Endothelial cell (in vitro differentiated cells): ENCODE measurements at regions not wholly inside any gene's neighbourhood (a gene's known extent, or its start where the extent isn't known, plus 50 kb on each side); places are given as distances from the start of the nearest gene placed in this dataset.

ENCODE experiments used
- DNase-seq: peaks from one replicate; pipeline ENCODE4 v3.0.0; 2021; ENCODE audit warnings: low spot score
- H3K27ac Mint-ChIP-seq: one replicate; pipeline ENCODE4 v1.8.0; 2021; ENCODE audit warnings: mixed read lengths, inconsistent platforms; ENCODE audit not compliant: unreplicated experiment
- H3K27me3 Mint-ChIP-seq: one replicate; pipeline ENCODE4 v1.8.0; 2021; ENCODE audit warnings: mild to moderate bottlenecking, moderate library complexity, mixed read lengths, inconsistent platforms; ENCODE audit not compliant: unreplicated experiment
- H3K36me3 Mint-ChIP-seq: one replicate; pipeline ENCODE4 v1.8.0; 2021; ENCODE audit warnings: mild to moderate bottlenecking, low read depth, mixed read lengths, inconsistent platforms; ENCODE audit not compliant: unreplicated experiment
- H3K4me1 Mint-ChIP-seq: one replicate; pipeline ENCODE4 v1.8.0; 2021; ENCODE audit warnings: mild to moderate bottlenecking, mixed read lengths, inconsistent platforms; ENCODE audit not compliant: unreplicated experiment
- H3K4me3 Mint-ChIP-seq: one replicate; pipeline ENCODE4 v1.8.0; 2021; ENCODE audit warnings: mild to moderate bottlenecking, mixed read lengths, inconsistent platforms; ENCODE audit not compliant: unreplicated experiment
- H3K9me3 Mint-ChIP-seq: one replicate; pipeline ENCODE4 v1.8.0; 2021; ENCODE audit warnings: mixed read lengths, inconsistent platforms; ENCODE audit not compliant: unreplicated experiment
- TF ChIP-seq, protein P1 (sequence below): fragments of 200-600 bp; sonication (generic); IDR thresholded peaks from one replicate; pipeline ENCODE4 v1.5.0; 2021; ENCODE audit warnings: antibody characterized with exemption; ENCODE audit not compliant: unreplicated experiment

DNA sequence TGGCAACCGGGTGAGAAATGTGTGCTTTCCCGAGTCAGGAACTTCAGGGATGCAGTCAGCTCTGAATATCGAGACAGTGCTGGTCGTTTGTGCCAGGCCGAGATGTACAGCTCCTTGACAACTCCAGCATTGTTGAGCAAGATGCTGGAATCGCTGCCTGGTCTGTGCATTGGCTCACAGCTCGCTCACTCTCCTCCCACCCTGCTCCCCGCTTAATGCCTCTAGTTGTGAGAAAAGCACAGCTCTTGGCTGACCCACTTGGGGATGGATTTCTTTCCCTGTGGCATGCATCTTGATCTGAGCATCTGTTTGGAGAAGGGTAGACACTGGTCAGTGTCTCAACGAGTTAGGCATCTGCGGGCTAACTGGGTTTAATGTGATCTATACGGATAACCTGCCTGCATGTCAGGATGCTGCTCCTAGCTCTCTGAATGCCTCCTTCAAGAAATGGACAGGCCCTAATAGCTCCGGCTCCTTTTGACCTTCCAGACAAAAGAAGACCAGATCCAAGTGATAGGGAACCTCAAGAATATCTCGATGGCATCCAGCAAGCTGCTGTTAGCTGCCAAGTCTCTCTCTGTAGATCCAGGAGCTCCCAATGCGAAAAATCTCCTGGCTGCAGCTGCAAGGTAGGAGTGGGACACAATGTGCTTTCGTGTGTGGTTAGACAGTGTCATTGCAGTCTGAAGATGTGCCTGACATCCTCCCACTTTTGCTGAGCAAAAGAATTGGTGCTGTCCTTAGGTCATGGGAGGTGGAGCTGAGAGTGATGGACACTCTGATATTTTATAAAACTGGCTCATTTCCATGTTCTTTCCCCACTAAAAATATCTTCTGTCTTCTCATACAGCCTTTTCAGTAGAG lies 302.2 kb upstream of the TPM1 start:
- no peaks in the 10 kb centered on the region for H3K27me3 Mint-ChIP-seq
- H3K27ac Mint-ChIP-seq: no peak overlapping the region
- TF ChIP-seq, protein P1, sequence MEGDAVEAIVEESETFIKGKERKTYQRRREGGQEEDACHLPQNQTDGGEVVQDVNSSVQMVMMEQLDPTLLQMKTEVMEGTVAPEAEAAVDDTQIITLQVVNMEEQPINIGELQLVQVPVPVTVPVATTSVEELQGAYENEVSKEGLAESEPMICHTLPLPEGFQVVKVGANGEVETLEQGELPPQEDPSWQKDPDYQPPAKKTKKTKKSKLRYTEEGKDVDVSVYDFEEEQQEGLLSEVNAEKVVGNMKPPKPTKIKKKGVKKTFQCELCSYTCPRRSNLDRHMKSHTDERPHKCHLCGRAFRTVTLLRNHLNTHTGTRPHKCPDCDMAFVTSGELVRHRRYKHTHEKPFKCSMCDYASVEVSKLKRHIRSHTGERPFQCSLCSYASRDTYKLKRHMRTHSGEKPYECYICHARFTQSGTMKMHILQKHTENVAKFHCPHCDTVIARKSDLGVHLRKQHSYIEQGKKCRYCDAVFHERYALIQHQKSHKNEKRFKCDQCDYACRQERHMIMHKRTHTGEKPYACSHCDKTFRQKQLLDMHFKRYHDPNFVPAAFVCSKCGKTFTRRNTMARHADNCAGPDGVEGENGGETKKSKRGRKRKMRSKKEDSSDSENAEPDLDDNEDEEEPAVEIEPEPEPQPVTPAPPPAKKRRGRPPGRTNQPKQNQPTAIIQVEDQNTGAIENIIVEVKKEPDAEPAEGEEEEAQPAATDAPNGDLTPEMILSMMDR: no peak
- peaks cover 6% of the 10 kb centered on the region for H3K4me1 Mint-ChIP-seq
- no peaks in the 10 kb centered on the region for H3K9me3 Mint-ChIP-seq
- no peak overlapping the region for H3K4me3 Mint-ChIP-seq
- no peaks in the 10 kb centered on the region for H3K36me3 Mint-ChIP-seq
- DNase-seq: no peak

DNA sequence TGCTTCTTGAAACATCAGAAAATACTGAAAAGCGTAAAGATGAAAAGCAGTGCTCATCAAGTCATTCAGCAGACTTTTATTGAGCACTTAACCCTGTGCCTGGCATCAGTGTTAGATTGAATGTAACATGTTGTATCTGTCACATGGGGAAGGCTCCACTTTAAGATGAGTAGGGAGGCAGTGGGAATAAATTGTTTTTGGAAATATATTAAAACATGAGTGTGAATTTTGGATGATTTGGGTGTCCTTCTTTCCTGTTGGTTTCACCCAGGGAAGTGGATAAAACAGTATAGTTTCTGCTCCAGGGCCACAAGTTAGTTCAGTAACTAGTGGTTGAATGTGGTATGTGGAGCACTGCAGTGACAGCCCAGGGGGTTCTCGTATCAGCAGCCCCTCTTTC lies 301.4 kb upstream of the TPM1 start:
- DNase-seq: no peak
- Mint-ChIP-seq H3K27me3 (no peaks in the 10 kb centered on the region), H3K27ac (no peak overlapping the region), H3K4me3 (no peak overlapping the region), H3K36me3 (no peaks in the 10 kb centered on the region), H3K4me1 (peaks cover 6% of the 10 kb centered on the region), H3K9me3 (no peaks in the 10 kb centered on the region)
- TF ChIP-seq, protein P1: no peak

DNA sequence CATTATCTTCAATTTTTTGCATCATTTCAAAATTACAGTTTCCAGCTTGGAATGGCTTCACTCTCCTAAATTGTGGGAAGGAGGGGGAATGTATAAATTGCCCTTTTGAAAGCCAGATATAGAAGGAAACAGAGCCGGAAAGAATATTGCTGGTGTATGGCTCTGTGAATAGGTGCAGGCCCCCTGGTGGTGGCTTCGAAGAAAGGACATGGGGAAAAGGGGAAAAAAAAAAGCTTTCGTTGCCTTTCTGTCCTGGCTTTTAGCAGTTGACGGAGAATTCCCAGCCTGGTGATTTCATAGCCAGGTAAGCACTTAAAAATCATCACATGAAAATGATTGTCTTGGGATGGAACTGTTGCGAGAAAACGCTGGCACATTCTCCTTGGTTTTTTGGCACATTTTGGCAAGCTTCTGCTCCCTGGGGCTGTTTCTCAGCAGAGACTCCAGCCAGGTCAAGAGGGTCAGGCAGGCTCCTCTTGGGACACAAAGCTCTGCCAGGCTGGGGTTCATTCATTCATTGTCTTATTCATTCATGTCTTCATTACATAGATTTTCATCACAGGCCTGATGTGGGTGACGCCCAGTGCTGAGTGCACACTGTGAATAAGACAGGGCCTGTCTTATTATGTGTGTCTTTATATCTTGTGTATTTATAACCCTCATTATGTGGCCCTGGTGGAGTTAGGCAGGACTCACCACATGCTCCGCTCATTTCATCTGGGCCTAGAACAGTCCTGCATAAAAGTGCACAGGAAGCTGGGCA lies 300.0 kb upstream of the TPM1 start:
- Mint-ChIP-seq H3K4me1 (peaks cover 6% of the 10 kb centered on the region), H3K27ac (no peak overlapping the region), H3K4me3 (no peak overlapping the region), H3K9me3 (no peaks in the 10 kb centered on the region), H3K27me3 (no peaks in the 10 kb centered on the region), H3K36me3 (no peaks in the 10 kb centered on the region)
- TF ChIP-seq, protein P1: peak; percentile 88
- DNase-seq: peak; percentile 38

DNA sequence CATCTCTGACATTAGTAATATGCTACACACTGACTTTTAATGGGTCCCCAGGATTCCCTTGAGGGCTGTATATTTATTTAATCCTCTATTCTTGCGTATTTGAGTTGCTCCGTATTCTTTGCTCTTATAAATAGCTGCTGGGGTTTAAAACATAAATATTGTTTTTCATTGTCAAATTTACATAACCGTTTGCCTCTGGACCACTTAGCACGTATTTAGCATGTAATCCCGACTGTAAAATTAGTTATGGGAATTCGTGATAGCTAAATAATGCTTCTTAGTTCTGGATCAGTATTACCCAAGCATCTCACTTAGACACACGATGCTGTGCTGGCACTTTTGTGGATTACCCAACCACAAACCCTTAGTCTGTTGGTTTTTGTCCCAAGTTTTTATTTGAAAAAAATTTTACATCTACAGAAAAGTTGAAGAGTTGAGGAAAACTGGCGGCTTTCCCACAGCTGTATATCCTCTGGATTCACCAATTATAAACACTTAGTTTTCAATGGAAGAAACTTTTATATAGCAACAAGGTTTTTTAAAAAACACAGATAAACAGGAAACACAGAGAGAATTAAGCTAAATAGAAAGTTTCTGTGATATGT lies 296.8 kb upstream of the TPM1 start:
- Mint-ChIP-seq H3K27ac (no peak overlapping the region), H3K9me3 (no peaks in the 10 kb centered on the region), H3K27me3 (no peaks in the 10 kb centered on the region), H3K4me3 (no peak overlapping the region), H3K4me1 (peaks cover 15% of the 10 kb centered on the region), H3K36me3 (no peaks in the 10 kb centered on the region)
- no peak for DNase-seq
- TF ChIP-seq, protein P1: no peak
